H9 (cell line): ENCODE measurements at regions not wholly inside any gene's neighbourhood (a gene's known extent, or its start where the extent isn't known, plus 50 kb on each side); places are given as distances from the start of the nearest gene placed in this dataset.

ENCODE experiments used
- DNase-seq: peaks from one replicate; pipeline ENCODE4 v3.0.0-alpha.2; 2017
- H2AFZ ChIP-seq: one replicate; pipeline ENCODE4 v1.6.1; 2013; ENCODE audit warnings: mild to moderate bottlenecking, low read length, control low read depth, moderate library complexity
- H2AK5ac ChIP-seq: 2 replicates; pipeline ENCODE4 v1.6.1; 2013; ENCODE audit warnings: low read length, control low read depth, mixed read lengths; ENCODE audit not compliant: insufficient read length
- H2BK120ac ChIP-seq: one replicate; pipeline ENCODE4 v1.6.1; 2013; ENCODE audit warnings: low read depth, mild to moderate bottlenecking, low read length, control low read depth, inconsistent platforms; ENCODE audit not compliant: poor library complexity, severe bottlenecking
- H2BK12ac ChIP-seq: 2 replicates; pipeline ENCODE4 v1.6.1; 2013; ENCODE audit warnings: low read length, control low read depth, mixed read lengths, low read depth; ENCODE audit not compliant: insufficient read length
- H2BK15ac ChIP-seq: 2 replicates; pipeline ENCODE4 v1.6.1; 2013; ENCODE audit warnings: low read depth, low read length, control low read depth
- H2BK20ac ChIP-seq: one replicate; pipeline ENCODE4 v1.6.1; 2013; ENCODE audit warnings: low read depth, mild to moderate bottlenecking, low read length, control low read depth, inconsistent platforms; ENCODE audit not compliant: poor library complexity, severe bottlenecking
- H2BK5ac ChIP-seq: 2 replicates; pipeline ENCODE4 v1.6.1; 2013; ENCODE audit warnings: low read length, control low read depth, mixed read lengths; ENCODE audit not compliant: insufficient read length
- H3K14ac ChIP-seq: 2 replicates; pipeline ENCODE4 v1.6.1; 2013; ENCODE audit warnings: low read length, control low read depth; ENCODE audit not compliant: insufficient read depth
- H3K18ac ChIP-seq: 2 replicates; pipeline ENCODE4 v1.6.1; 2013; ENCODE audit warnings: low read depth, mild to moderate bottlenecking, mixed read lengths, low read length, control low read depth; ENCODE audit not compliant: insufficient read length
- H3K23ac ChIP-seq: 2 replicates; pipeline ENCODE4 v1.6.1; 2013; ENCODE audit warnings: low read length, control low read depth, mixed read lengths, low read depth; ENCODE audit not compliant: insufficient read length
- H3K23me2 ChIP-seq: 2 replicates; pipeline ENCODE4 v1.6.1; 2013; ENCODE audit warnings: low read depth, mild to moderate bottlenecking, mixed read lengths, low read length, control low read depth; ENCODE audit not compliant: insufficient read length, poor library complexity, severe bottlenecking
- H3K27ac ChIP-seq: 2 replicates; pipeline ENCODE4 v1.5.1; 2013; ENCODE audit warnings: low read length, control low read depth, mixed read lengths, low read depth; ENCODE audit not compliant: insufficient read length
- H3K27me3 ChIP-seq: 2 replicates; pipeline ENCODE4 v1.6.1; 2013; ENCODE audit warnings: low read length, control low read depth, inconsistent platforms; ENCODE audit not compliant: insufficient read depth
- H3K4ac ChIP-seq: 2 replicates; pipeline ENCODE4 v1.6.1; 2013; ENCODE audit warnings: low read depth, mild to moderate bottlenecking, control low read depth, inconsistent platforms, low read length, moderate library complexity
- H3K4me1 ChIP-seq: 2 replicates; pipeline ENCODE4 v1.6.1; 2013; ENCODE audit warnings: low read length, control low read depth, inconsistent platforms; ENCODE audit not compliant: insufficient read depth
- H3K4me2 ChIP-seq: 2 replicates; pipeline ENCODE4 v1.6.1; 2013; ENCODE audit warnings: low read length, control low read depth, mixed read lengths; ENCODE audit not compliant: insufficient read length, insufficient read depth
- H3K56ac ChIP-seq: 2 replicates; pipeline ENCODE4 v1.6.1; 2013; ENCODE audit warnings: low read depth, mild to moderate bottlenecking, mixed read lengths, low read length, control low read depth; ENCODE audit not compliant: insufficient read length
- H3K79me1 ChIP-seq: 2 replicates; pipeline ENCODE4 v1.6.1; 2013; ENCODE audit warnings: low read depth, mild to moderate bottlenecking, moderate library complexity, low read length, control low read depth, inconsistent platforms; ENCODE audit not compliant: insufficient read depth, poor library complexity, severe bottlenecking
- H3K79me2 ChIP-seq: 2 replicates; pipeline ENCODE4 v1.6.1; 2013; ENCODE audit warnings: low read length, control low read depth, inconsistent platforms; ENCODE audit not compliant: insufficient read depth
- H3K9ac ChIP-seq: 2 replicates; pipeline ENCODE4 v1.6.1; 2013; ENCODE audit warnings: low read length, control low read depth, mixed read lengths; ENCODE audit not compliant: insufficient read length; ENCODE audit errors: extremely low read depth
- H3K9me3 ChIP-seq: one replicate; pipeline ENCODE4 v1.6.1; 2013; ENCODE audit warnings: low read depth, low read length, inconsistent platforms; ENCODE audit not compliant: control insufficient read depth
- H3T11ph ChIP-seq: one replicate; pipeline ENCODE4 v1.6.1; 2013; ENCODE audit warnings: mild to moderate bottlenecking, low read length, control low read depth, inconsistent platforms
- H4K20me1 ChIP-seq: one replicate; pipeline ENCODE4 v1.6.1; 2013; ENCODE audit not compliant: control insufficient read depth, insufficient read length, insufficient read depth
- H4K5ac ChIP-seq: 2 replicates; pipeline ENCODE4 v1.6.1; 2013; ENCODE audit warnings: low read depth, mild to moderate bottlenecking, mixed read lengths, low read length, control low read depth; ENCODE audit not compliant: insufficient read length
- H4K8ac ChIP-seq: replicated peaks from 2 replicates; pipeline ENCODE4 v1.6.1; 2013; ENCODE audit warnings: low read length, control low read depth, mixed read lengths, low read depth; ENCODE audit not compliant: insufficient read length
- H4K91ac ChIP-seq: 2 replicates; pipeline ENCODE4 v1.6.1; 2013; ENCODE audit warnings: low read depth, mild to moderate bottlenecking, moderate library complexity, mixed read lengths, low read length, control low read depth; ENCODE audit not compliant: insufficient read length
- H3K27ac Mint-ChIP-seq, 3 experiments: 2 replicates in 2 of 3; 3 replicates in 1 of 3; pipeline ENCODE4 v1.8.0; 2020 to 2021; ENCODE audit warnings: mixed read lengths in 3 of 3, mild to moderate bottlenecking in 1 of 3, moderate library complexity in 1 of 3
- H3K27me3 Mint-ChIP-seq: 2 replicates; pipeline ENCODE4 v1.8.0; 2021; ENCODE audit warnings: low read depth, mild to moderate bottlenecking, moderate library complexity, mixed read lengths
- H3K36me3 Mint-ChIP-seq, 3 experiments: 2 replicates in 2 of 3; 3 replicates in 1 of 3; pipeline ENCODE4 v1.8.0; 2020 to 2021; ENCODE audit warnings: low read depth in 3 of 3, mixed read lengths in 3 of 3; ENCODE audit not compliant: insufficient read depth in 1 of 3
- H3K4me1 Mint-ChIP-seq, 2 experiments: 2 replicates each; pipeline ENCODE4 v1.8.0; 2020; ENCODE audit warnings: mixed read lengths in 2 of 2
- H3K4me3 Mint-ChIP-seq, 2 experiments: 2 replicates in 1 of 2; 3 replicates in 1 of 2; pipeline ENCODE4 v1.8.0; 2020 to 2021; ENCODE audit warnings: mild to moderate bottlenecking in 2 of 2, mixed read lengths in 2 of 2, moderate library complexity in 1 of 2
- H3K9me3 Mint-ChIP-seq, 2 experiments: 2 replicates in 1 of 2; 3 replicates in 1 of 2; pipeline ENCODE4 v1.8.0; 2020; ENCODE audit warnings: mild to moderate bottlenecking in 2 of 2, mixed read lengths in 2 of 2, moderate library complexity in 1 of 2
- CTCF ChIP-seq: fragments of 200-600 bp; sonication (generic); conservative IDR thresholded peaks from 3 replicates; pipeline ENCODE4 v1.8.0; 2021; ENCODE audit warnings: antibody characterized with exemption, mild to moderate bottlenecking
- WGBS: extraction: QIAGEN DNeasy Blood & Tissue Kit; methylation state at CpG from one replicate; pipeline ENCODE4 v1.1.7; 2013; ENCODE audit warnings: missing lambda C conversion rate, low lambda C conversion rate, mixed read lengths; ENCODE audit not compliant: insufficient read length; ENCODE audit errors: extremely low coverage; 5-methylcytosine and 5-hydroxymethylcytosine counted together

GRCh38 chr2:4256351-4256750 lies 553.0 kb downstream of the DCDC2C start:
- Histone ChIP-seq H3K56ac (no peak overlapping the region), H4K8ac (no peak overlapping the region), H3T11ph (no peak overlapping the region), H4K20me1 (no peaks in the 10 kb centered on the region), H2BK5ac (no peak overlapping the region), H2BK20ac (no peak overlapping the region), H3K23me2 (no peaks in the 10 kb centered on the region), H4K5ac (no peak overlapping the region), H3K4me1 (no peaks in the 10 kb centered on the region), H3K23ac (no peak overlapping the region), H3K27ac (no peak overlapping the region), H3K18ac (no peak overlapping the region), H4K91ac (no peak overlapping the region), H3K79me2 (no peaks in the 10 kb centered on the region), H3K79me1 (no peaks in the 10 kb centered on the region), H3K4me2 (no peak overlapping the region), H2AFZ (no peak overlapping the region), H3K4ac (no peak overlapping the region), H3K9ac (no peak overlapping the region), H3K14ac (no peak overlapping the region), H2BK12ac (no peak overlapping the region), H2BK120ac (no peak overlapping the region), H2BK15ac (no peak overlapping the region), H2AK5ac (no peak overlapping the region), H3K9me3 (no peaks in the 10 kb centered on the region), H3K27me3 (no peaks in the 10 kb centered on the region)
- peaks cover 0 to 3% (median 2%) of the 10 kb centered on the region in 3 experiments; a peak in 2 of 7 replicates for H3K36me3 Mint-ChIP-seq
- H3K4me1 Mint-ChIP-seq: no peaks in the 10 kb centered on the region
- 0 out of 5 replicates have a peak, but pooled peaks cover 0 to under 1% of the 10 kb centered on the region in 2 experiments for H3K9me3 Mint-ChIP-seq
- WGBS: no CpG with 5 or more reads among the region's 4 CpGs
- H3K27ac Mint-ChIP-seq: no peak overlapping the region
- no peak for TF ChIP-seq CTCF
- H3K4me3 Mint-ChIP-seq: no peak overlapping the region
- no peak for DNase-seq
- H3K27me3 Mint-ChIP-seq: no peaks in the 10 kb centered on the region
